ENCODE measurements at regions not wholly inside any gene's neighbourhood (a gene's known extent, or its start where the extent isn't known, plus 50 kb on each side); places are given as distances from the start of the nearest gene placed in this dataset.

GRCh38 chr9:25936031-25936430 lies 257.8 kb upstream of the TUSC1 start:
- TF ChIP-seq CTCF (IDR thresholded peaks at IDR 0.05) (no peak), POLR2A (IDR thresholded peaks at IDR 0.05) (no peak)
